ENCODE measurements at regions not wholly inside any gene's neighbourhood (a gene's known extent, or its start where the extent isn't known, plus 50 kb on each side); places are given as distances from the start of the nearest gene placed in this dataset.

GRCh38 chr5:73282923-73283322, 109.9 kb downstream of the TMEM174 start:
- Histone ChIP-seq H3K4me1 (no peaks in the 10 kb centered on the region), H2AFZ (no peak overlapping the region), H3K79me2 (no peaks in the 10 kb centered on the region), H3K4me3 (ENCODE audit: low read depth, low read length) (no peak overlapping the region), H3K9me3 (ENCODE audit: control insufficient read depth, low read length) (no peaks in the 10 kb centered on the region), H3K27ac (no peak overlapping the region), H3K27me3 (ENCODE audit: control insufficient read depth, insufficient read depth, low read length) (no peaks in the 10 kb centered on the region), H3K36me3 (ENCODE audit: control insufficient read depth, insufficient read depth, low read length) (no peaks in the 10 kb centered on the region), H3K9ac (no peak overlapping the region), H3K4me2 (ENCODE audit: low read length) (no peak overlapping the region)
- no peak for TF ChIP-seq CTCF (IDR thresholded peaks at IDR 0.05)

DNA sequence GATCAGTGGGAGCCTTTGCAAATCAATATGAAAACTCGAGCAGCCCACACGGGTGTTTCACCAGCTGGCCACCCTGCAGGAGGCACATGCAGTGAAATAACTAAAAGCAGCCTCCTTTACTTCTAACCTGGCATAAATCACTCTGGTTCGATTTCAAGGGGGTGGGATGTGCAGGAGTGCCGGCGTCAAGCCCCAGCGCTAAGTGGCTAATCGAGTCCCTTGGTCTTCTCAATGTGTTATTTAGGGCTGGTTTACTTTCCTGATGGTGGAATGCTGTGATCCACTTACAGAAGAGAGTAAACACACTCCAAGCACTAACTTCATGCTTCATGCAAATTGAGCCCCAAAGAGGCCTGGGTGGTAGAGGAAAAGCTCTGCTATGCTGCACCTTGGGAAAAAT, 109.4 kb downstream of the TMEM174 start:
- Histone ChIP-seq H3K27ac (no peak overlapping the region), H3K27me3 (ENCODE audit: control insufficient read depth, insufficient read depth, low read length) (no peaks in the 10 kb centered on the region)

GRCh38 chr5:73280821-73281746, 108.1 kb downstream of the TMEM174 start:
- Histone ChIP-seq H3K4me3 (ENCODE audit: low read depth, low read length) (no peak overlapping the region), H2AFZ (no peak overlapping the region), H3K4me1 (no peaks in the 10 kb centered on the region), H3K36me3 (ENCODE audit: control insufficient read depth, insufficient read depth, low read length) (no peaks in the 10 kb centered on the region), H3K4me2 (ENCODE audit: low read length) (no peak overlapping the region), H3K9ac (no peak overlapping the region), H3K9me3 (ENCODE audit: control insufficient read depth, low read length) (no peaks in the 10 kb centered on the region), H3K79me2 (no peaks in the 10 kb centered on the region), H3K27me3 (ENCODE audit: control insufficient read depth, insufficient read depth, low read length) (no peaks in the 10 kb centered on the region), H3K27ac (no peak overlapping the region)
- no peak for TF ChIP-seq CTCF (IDR thresholded peaks at IDR 0.05)

More for the DNA sequence above, 109.4 kb downstream of the TMEM174 start:
- Histone ChIP-seq H3K4me1 (no peaks in the 10 kb centered on the region), H2AFZ (no peak overlapping the region), H3K4me2 (ENCODE audit: low read length) (no peak overlapping the region), H3K4me3 (ENCODE audit: low read depth, low read length) (no peak overlapping the region), H3K79me2 (no peaks in the 10 kb centered on the region), H3K9me3 (ENCODE audit: control insufficient read depth, low read length) (no peaks in the 10 kb centered on the region), H3K9ac (no peak overlapping the region), H3K36me3 (ENCODE audit: control insufficient read depth, insufficient read depth, low read length) (no peaks in the 10 kb centered on the region)
- TF ChIP-seq CTCF (IDR thresholded peaks at IDR 0.05) = no peak

DNA sequence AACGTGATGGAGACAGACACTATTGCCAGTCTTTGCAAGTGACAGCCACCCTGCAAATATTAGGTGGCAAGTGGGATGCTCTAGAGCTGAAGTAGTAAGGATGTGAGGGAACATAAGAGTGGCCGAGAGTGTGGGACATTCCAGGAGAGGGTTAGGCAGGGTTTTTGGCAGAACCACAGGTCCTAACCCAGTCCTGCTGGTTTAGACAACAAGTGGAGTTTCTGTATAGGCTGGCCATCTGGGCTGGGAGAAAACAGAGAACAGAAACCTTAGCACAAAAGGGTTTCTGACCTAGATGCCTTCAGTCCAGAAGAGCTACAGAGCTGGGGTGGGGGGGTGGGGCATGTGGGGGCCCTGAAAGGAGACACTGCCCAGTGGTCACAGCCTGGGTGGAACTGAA, 107.4 kb downstream of the TMEM174 start:
- no peak overlapping the region for H3K4me2 ChIP-seq (ENCODE audit: low read length)
- no peaks in the 10 kb centered on the region for H3K9me3 ChIP-seq (ENCODE audit: control insufficient read depth, low read length)
- no peaks in the 10 kb centered on the region for H3K4me1 ChIP-seq
- no peaks in the 10 kb centered on the region for H3K27me3 ChIP-seq (ENCODE audit: control insufficient read depth, insufficient read depth, low read length)
- TF ChIP-seq CTCF (IDR thresholded peaks at IDR 0.05) = no peak
- H3K79me2 ChIP-seq = no peaks in the 10 kb centered on the region
- no peak overlapping the region for H3K4me3 ChIP-seq (ENCODE audit: low read depth, low read length)
- H3K27ac ChIP-seq = no peak overlapping the region
- H3K9ac ChIP-seq = no peak overlapping the region
- H2AFZ ChIP-seq = no peak overlapping the region
- H3K36me3 ChIP-seq (ENCODE audit: control insufficient read depth, insufficient read depth, low read length) = no peaks in the 10 kb centered on the region

DNA sequence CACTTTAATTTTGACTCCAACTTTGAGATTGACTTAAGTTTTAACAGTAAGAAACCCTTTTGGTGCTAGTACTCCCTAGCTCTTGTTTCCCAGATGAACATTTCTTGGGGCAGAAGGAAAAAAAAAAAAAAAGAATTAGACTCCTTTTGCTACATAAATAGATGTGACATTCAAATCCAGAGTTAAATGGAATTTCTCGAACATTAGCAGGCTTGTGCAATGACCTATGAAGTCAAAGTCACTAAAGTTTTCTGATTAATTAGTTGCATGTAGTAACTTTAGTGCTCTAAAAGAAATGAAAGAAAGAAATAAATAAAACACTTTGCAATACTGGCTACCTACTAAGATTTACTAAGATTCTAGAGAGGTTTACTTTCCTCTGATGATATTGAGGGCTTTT, 106.8 kb downstream of the TMEM174 start:
- TF ChIP-seq CTCF (IDR thresholded peaks at IDR 0.05) = no peak
- H3K27ac ChIP-seq = no peak overlapping the region

More for the DNA sequence above, 106.8 kb downstream of the TMEM174 start:
- H3K9me3 ChIP-seq (ENCODE audit: control insufficient read depth, low read length) = no peaks in the 10 kb centered on the region
- no peaks in the 10 kb centered on the region for H3K27me3 ChIP-seq (ENCODE audit: control insufficient read depth, insufficient read depth, low read length)
- no peak overlapping the region for H3K4me2 ChIP-seq (ENCODE audit: low read length)
- no peak overlapping the region for H3K4me3 ChIP-seq (ENCODE audit: low read depth, low read length)
- H2AFZ ChIP-seq = no peak overlapping the region
- no peak overlapping the region for H3K9ac ChIP-seq
- no peaks in the 10 kb centered on the region for H3K4me1 ChIP-seq
- no peaks in the 10 kb centered on the region for H3K36me3 ChIP-seq (ENCODE audit: control insufficient read depth, insufficient read depth, low read length)
- H3K79me2 ChIP-seq = no peaks in the 10 kb centered on the region

All from parathyroid adenoma (tissue), 2 donors.